GM12875 (cell line): ENCODE measurements at regions not wholly inside any gene's neighbourhood (a gene's known extent, or its start where the extent isn't known, plus 50 kb on each side); places are given as distances from the start of the nearest gene placed in this dataset.

Experiments used
- H3K4me3 ChIP-seq: one replicate; pipeline ENCODE4 v1.5.1; 2011; ENCODE audit warnings: low read depth, low read length, control low read depth
- CTCF ChIP-seq: IDR thresholded peaks from 2 replicates; pipeline ENCODE4 v1.5.1; 2011; ENCODE audit warnings: low read depth, mild to moderate bottlenecking, control low read depth, inconsistent platforms, low read length, moderate library complexity, borderline replicate concordance; ENCODE audit not compliant: insufficient read depth

- no peak overlapping the region for H3K4me3 ChIP-seq
- no peak for TF ChIP-seq CTCF
Observed at GRCh38 chr12:19852100-19852855, 413.0 kb downstream of the AEBP2 start.

- H3K4me3 ChIP-seq: no peak overlapping the region
- no peak for TF ChIP-seq CTCF
Observed at GRCh38 chr12:19855851-19856250, 416.6 kb downstream of the AEBP2 start.

- TF ChIP-seq CTCF: no peak
- no peak overlapping the region for H3K4me3 ChIP-seq
Observed at GRCh38 chr12:19856389-19856788, 417.1 kb downstream of the AEBP2 start.

GRCh38 chr12:19857204-19857603, 417.9 kb downstream of the AEBP2 start:
- TF ChIP-seq CTCF: no peak
- no peak overlapping the region for H3K4me3 ChIP-seq

GRCh38 chr12:19867151-19867550, 427.9 kb downstream of the AEBP2 start:
- TF ChIP-seq CTCF: no peak

GRCh38 chr12:19867970-19868369, 428.7 kb downstream of the AEBP2 start:
- no peak overlapping the region for H3K4me3 ChIP-seq
- no peak for TF ChIP-seq CTCF

More at GRCh38 chr12:19867151-19867550, 427.9 kb downstream of the AEBP2 start:
- H3K4me3 ChIP-seq: no peak overlapping the region

- H3K4me3 ChIP-seq: no peak overlapping the region
- no peak for TF ChIP-seq CTCF
Observed at GRCh38 chr12:19869413-19869812, 430.1 kb downstream of the AEBP2 start.
